ELF-1 (cell line): ENCODE measurements at regions not wholly inside any gene's neighbourhood (a gene's known extent, or its start where the extent isn't known, plus 50 kb on each side); places are given as distances from the start of the nearest gene placed in this dataset.

Source experiments
- DNase-seq: peaks from one replicate; pipeline ENCODE4 v3.0.0-alpha.2; 2016; ENCODE audit warnings: low read depth, low spot score

- DNase-seq = peak; percentile 10
Measured at GRCh38 chr10:36116731-36117130, 474.6 kb upstream of the FZD8 start.

- no peak for DNase-seq
Measured at GRCh38 chr10:36116040-36116439, 473.9 kb upstream of the FZD8 start.

- DNase-seq = no peak
Measured at GRCh38 chr10:36115364-36115763, 473.3 kb upstream of the FZD8 start.

- peak; percentile 9 for DNase-seq
Measured at GRCh38 chr10:36114913-36115312, 472.8 kb upstream of the FZD8 start.

- DNase-seq = no peak
Measured at GRCh38 chr10:36114141-36114540, 472.0 kb upstream of the FZD8 start.

GRCh38 chr10:36111676-36112075 is 469.6 kb upstream of the FZD8 start:
- no peak for DNase-seq

GRCh38 chr10:36110097-36110496 is 468.0 kb upstream of the FZD8 start:
- no peak for DNase-seq

- DNase-seq = no peak
Measured at GRCh38 chr10:36109399-36110023, 467.4 kb upstream of the FZD8 start.

- no peak for DNase-seq
Measured at GRCh38 chr10:36097696-36098095, 455.6 kb upstream of the FZD8 start.

- no peak for DNase-seq
Measured at GRCh38 chr10:36096576-36096975, 454.5 kb upstream of the FZD8 start.

- no peak for DNase-seq
Measured at GRCh38 chr10:36094096-36094495, 452.0 kb upstream of the FZD8 start.

- no peak for DNase-seq
Measured at GRCh38 chr10:36092116-36092515, 450.0 kb upstream of the FZD8 start.

GRCh38 chr10:36091007-36091406 is 448.9 kb upstream of the FZD8 start:
- DNase-seq = no peak

GRCh38 chr10:36089790-36090440 is 447.8 kb upstream of the FZD8 start:
- no peak for DNase-seq

GRCh38 chr10:36087006-36088005 is 445.2 kb upstream of the FZD8 start:
- no peak for DNase-seq

GRCh38 chr10:36075196-36075595 is 433.1 kb upstream of the FZD8 start:
- no peak for DNase-seq

- no peak for DNase-seq
Measured at GRCh38 chr10:36073796-36074345, 431.8 kb upstream of the FZD8 start.

GRCh38 chr10:36068542-36068941 is 426.4 kb upstream of the FZD8 start:
- DNase-seq = no peak

GRCh38 chr10:36067748-36068147 is 425.7 kb upstream of the FZD8 start:
- no peak for DNase-seq

GRCh38 chr10:36066850-36067249 is 424.8 kb upstream of the FZD8 start:
- DNase-seq = no peak

GRCh38 chr10:36066102-36066501 is 424.0 kb upstream of the FZD8 start:
- DNase-seq = no peak

- no peak for DNase-seq
Measured at GRCh38 chr10:36063396-36063795, 421.3 kb upstream of the FZD8 start.
